Activated CD8-positive, alpha-beta T cell treated with anti-CD3 and anti-CD28 coated beads for 36 hours (primary cell): ENCODE measurements at regions not wholly inside any gene's neighbourhood (a gene's known extent, or its start where the extent isn't known, plus 50 kb on each side); places are given as distances from the start of the nearest gene placed in this dataset.
"Not testable (repeated sequence)": the region's sequence is repeated elsewhere in the genome, so short reads cannot be mapped to it uniquely, and the experiment has no call there.

Source experiments
- ATAC-seq: fragments of 200-7000 bp; cut with Tn5 transposase; one replicate; pipeline ENCODE4 v1.10.0; 2021; ENCODE audit warnings: mild to moderate bottlenecking, moderate library complexity
- CTCF ChIA-PET: fragments of 350-600 bp; sonication (Branson Sonifier 250); formaldehyde crosslinking; loops from one replicate; lab custom pipeline; 2021; ENCODE audit warnings: antibody characterized with exemption; lab: Charles Lee
- POLR2A ChIA-PET: fragments of 350-600 bp; sonication (Branson Sonifier 250); formaldehyde crosslinking; loops from one replicate; lab custom pipeline; 2021; ENCODE audit warnings: antibody characterized with exemption; lab: Charles Lee
- DNase-seq: peaks from one replicate; pipeline ENCODE4 v3.0.0-alpha.2; 2020
- H3K27ac Mint-ChIP-seq: one replicate; pipeline ENCODE4 v1.8.0; 2021; ENCODE audit warnings: mild to moderate bottlenecking, mixed read lengths
- H3K27me3 Mint-ChIP-seq: one replicate; pipeline ENCODE4 v1.8.0; 2021; ENCODE audit warnings: mixed read lengths
- H3K36me3 Mint-ChIP-seq: one replicate; pipeline ENCODE4 v1.8.0; 2021; ENCODE audit warnings: low read depth, mixed read lengths
- H3K4me1 Mint-ChIP-seq: one replicate; pipeline ENCODE4 v1.8.0; 2021; ENCODE audit warnings: low read depth, mixed read lengths
- H3K4me3 Mint-ChIP-seq: one replicate; pipeline ENCODE4 v1.8.0; 2021; ENCODE audit warnings: mild to moderate bottlenecking, moderate library complexity, mixed read lengths
- H3K9me3 Mint-ChIP-seq: one replicate; pipeline ENCODE4 v1.8.0; 2021; ENCODE audit warnings: mixed read lengths
- intact Hi-C: fragments of 100-400 bp; cut with micrococcal nuclease; formaldehyde crosslinking; loops from one replicate; pipeline ENCODE4 v1.10.0; 2022
- TF ChIP-seq, protein P1 (sequence below): fragments of 200-600 bp; IDR thresholded peaks from one replicate; pipeline ENCODE4 v1.8.0; 2022; ENCODE audit warnings: antibody characterized with exemption, mild to moderate bottlenecking

DNA sequence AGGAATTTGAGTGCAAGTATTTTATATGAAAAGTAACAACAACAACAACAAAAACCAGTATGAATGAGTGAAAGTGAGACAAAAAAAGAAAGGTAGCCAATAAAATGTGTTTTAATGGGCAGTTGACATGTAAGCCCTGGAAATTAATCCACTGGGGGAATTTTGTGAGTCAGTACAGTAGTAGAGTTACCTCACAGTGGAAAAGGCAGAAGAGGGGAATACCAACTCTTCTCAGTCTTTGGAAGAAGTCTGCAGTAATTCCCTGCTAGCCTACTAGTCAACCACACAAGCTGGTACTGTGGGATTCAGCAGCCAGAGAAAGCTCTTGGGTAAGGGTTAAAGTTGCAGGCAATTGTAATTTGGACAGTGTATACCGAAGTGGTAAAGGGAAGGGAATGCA is 76.3 kb upstream of the IL15 start:
- intact Hi-C loops = no loop called here
- TF ChIP-seq, protein P1, sequence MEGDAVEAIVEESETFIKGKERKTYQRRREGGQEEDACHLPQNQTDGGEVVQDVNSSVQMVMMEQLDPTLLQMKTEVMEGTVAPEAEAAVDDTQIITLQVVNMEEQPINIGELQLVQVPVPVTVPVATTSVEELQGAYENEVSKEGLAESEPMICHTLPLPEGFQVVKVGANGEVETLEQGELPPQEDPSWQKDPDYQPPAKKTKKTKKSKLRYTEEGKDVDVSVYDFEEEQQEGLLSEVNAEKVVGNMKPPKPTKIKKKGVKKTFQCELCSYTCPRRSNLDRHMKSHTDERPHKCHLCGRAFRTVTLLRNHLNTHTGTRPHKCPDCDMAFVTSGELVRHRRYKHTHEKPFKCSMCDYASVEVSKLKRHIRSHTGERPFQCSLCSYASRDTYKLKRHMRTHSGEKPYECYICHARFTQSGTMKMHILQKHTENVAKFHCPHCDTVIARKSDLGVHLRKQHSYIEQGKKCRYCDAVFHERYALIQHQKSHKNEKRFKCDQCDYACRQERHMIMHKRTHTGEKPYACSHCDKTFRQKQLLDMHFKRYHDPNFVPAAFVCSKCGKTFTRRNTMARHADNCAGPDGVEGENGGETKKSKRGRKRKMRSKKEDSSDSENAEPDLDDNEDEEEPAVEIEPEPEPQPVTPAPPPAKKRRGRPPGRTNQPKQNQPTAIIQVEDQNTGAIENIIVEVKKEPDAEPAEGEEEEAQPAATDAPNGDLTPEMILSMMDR = no peak
- POLR2A ChIA-PET = no interaction called here
- H3K9me3 Mint-ChIP-seq = peaks cover 2% of the 10 kb centered on the region
- no peak for DNase-seq
- H3K36me3 Mint-ChIP-seq = no peaks in the 10 kb centered on the region
- H3K4me1 Mint-ChIP-seq = no peaks in the 10 kb centered on the region
- H3K4me3 Mint-ChIP-seq = no peak overlapping the region
- no peak overlapping the region for H3K27ac Mint-ChIP-seq
- ATAC-seq = no peak
- CTCF ChIA-PET = no interaction called here
- no peaks in the 10 kb centered on the region for H3K27me3 Mint-ChIP-seq

DNA sequence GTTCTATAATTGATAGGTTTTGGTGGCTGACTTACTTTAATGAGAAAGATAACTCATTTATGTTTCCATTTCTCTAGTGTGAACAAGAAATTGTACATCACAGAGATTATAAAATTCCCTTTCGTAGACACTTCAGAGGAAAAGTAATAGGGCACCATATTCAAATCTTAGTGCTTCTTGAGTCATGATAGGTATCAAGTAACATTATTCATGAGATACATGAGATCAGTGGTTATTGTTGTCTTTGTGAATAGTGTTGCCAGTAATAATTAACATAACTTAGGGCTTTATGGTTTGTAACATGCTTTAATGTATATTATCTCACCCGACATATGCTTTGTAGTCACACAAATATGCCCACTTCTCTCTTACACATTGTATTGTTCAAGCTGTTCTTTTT is 73.7 kb upstream of the IL15 start:
- TF ChIP-seq, protein P1 = no peak
- Mint-ChIP-seq H3K9me3 (no peaks in the 10 kb centered on the region), H3K27ac (no peak overlapping the region), H3K27me3 (no peaks in the 10 kb centered on the region), H3K4me1 (no peaks in the 10 kb centered on the region), H3K36me3 (no peaks in the 10 kb centered on the region), H3K4me3 (no peak overlapping the region)
- DNase-seq = no peak
- ChIA-PET POLR2A (no interaction called here), CTCF (interaction anchor here (1.6 kb wide), 1 partner anchor 9 kb away, joined by 4 read pairs; no protein-coding TSS in a partner anchor)
- intact Hi-C loops = no loop called here
- no peak for ATAC-seq

DNA sequence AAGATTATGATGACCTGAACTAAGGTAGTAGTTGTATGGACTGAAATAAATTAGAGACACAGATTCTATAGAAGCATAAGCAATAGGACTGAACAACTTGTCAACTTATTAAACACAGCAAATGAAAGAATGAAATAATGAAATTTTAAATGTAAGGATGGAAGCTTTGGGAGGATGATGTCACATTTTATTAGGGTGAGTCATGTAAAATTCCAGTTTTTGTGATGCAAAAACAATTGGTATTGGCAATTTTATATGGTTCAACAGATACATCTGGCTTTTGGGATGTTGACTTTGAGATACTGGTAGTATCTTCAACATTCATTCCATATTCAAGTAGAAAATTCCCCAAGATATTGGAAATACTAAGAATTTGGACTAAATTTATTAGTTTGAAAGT is 72.7 kb upstream of the IL15 start:
- TF ChIP-seq, protein P1 = no peak
- ChIA-PET CTCF (no interaction called here), POLR2A (no interaction called here)
- Mint-ChIP-seq H3K4me3 (no peak overlapping the region), H3K4me1 (no peaks in the 10 kb centered on the region), H3K36me3 (no peaks in the 10 kb centered on the region), H3K9me3 (no peaks in the 10 kb centered on the region), H3K27me3 (no peaks in the 10 kb centered on the region), H3K27ac (no peak overlapping the region)
- intact Hi-C loops = no loop called here
- ATAC-seq (no peak), DNase-seq (no peak)

DNA sequence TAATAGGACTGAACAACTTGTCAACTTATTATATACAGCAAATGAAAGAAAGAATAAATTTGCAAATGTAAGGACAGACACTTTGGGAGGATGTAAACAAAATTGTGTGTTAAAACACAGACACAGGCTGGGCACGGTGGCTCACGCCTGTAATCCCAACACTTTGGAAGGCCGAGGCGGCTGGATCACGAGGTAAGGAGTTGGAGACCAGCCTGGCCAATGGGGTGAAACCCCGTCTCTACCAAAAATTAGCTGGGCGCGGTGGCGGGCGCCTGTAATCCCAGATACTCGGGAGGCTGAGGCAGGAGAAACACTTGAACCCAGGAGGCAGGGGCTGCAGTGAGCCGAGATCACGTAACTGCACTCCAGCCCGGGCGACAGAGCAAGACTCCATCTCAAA is 71.4 kb upstream of the IL15 start:
- H3K9me3 Mint-ChIP-seq, H3K27ac Mint-ChIP-seq, DNase-seq, intact Hi-C loops, H3K27me3 Mint-ChIP-seq, ATAC-seq, H3K4me3 Mint-ChIP-seq, H3K36me3 Mint-ChIP-seq, H3K4me1 Mint-ChIP-seq, POLR2A ChIA-PET, CTCF ChIA-PET: not testable (repeated sequence)

DNA sequence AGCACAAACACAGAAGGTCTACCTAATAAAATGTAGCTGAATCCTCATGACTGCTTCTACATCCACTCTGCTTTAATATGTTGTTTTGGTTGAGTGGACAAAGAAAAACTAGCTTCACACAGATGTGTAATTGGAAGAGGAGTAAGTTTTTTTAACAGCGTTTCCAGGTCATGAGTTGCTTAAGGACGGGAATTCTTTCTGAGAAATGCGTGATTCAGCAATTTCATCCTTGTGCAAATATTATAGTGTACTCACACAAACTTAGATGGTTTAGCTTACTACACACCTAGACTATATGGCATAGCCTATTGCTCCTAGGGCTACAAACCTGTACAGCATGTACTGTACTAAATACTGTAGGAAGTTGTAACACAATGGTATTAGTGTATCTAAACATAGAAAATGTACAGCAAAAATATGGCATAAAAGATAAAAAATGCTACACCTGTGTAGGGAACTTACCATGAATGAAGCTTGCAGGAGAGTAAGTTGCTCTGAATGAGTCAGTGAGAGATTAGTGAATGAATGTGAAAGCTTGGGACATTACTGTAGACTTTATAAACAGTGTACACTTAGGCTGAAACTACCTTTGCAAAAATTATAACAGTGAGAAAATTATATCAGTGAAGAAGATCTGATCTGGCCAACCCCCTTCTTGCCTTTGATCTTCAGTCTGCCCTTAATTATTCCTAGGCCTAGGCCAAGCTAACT is 70.8 kb upstream of the IL15 start:
- no peak overlapping the region for H3K27ac Mint-ChIP-seq
- H3K9me3 Mint-ChIP-seq = no peaks in the 10 kb centered on the region
- no peak for DNase-seq
- intact Hi-C loops = no loop called here
- no peaks in the 10 kb centered on the region for H3K27me3 Mint-ChIP-seq
- no peaks in the 10 kb centered on the region for H3K4me1 Mint-ChIP-seq
- POLR2A ChIA-PET = no interaction called here
- H3K36me3 Mint-ChIP-seq = no peaks in the 10 kb centered on the region
- TF ChIP-seq, protein P1 = no peak
- H3K4me3 Mint-ChIP-seq = no peak overlapping the region
- CTCF ChIA-PET = no interaction called here
- no peak for ATAC-seq
